ENCODE measurements at regions not wholly inside any gene's neighbourhood (a gene's known extent, or its start where the extent isn't known, plus 50 kb on each side); places are given as distances from the start of the nearest gene placed in this dataset.

DNA sequence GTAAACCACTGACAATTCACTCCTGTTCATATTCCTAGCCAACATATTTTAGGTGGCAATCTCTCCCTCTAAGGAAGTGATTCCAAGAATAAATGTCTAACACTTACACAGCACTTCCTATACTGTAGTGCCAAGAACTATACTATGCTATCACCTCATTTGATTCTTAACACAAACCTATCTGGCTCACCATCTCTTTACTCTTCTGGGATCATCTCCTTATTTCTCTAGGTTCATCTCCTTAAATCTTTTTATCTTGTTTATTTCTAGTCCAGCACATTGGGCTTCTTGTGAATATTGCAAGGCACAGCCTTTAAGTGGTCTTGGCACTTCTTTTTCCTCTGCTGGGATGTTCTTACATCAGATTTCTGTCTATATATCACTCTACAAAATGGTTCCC lies 366.3 kb downstream of the SLITRK6 start:
- no peak for ATAC-seq (ENCODE audit: insufficient read depth, low read depth)
- Histone ChIP-seq H3K9ac (ENCODE audit: low read depth, low read length) (no peak overlapping the region), H3K9me3 (ENCODE audit: insufficient read depth, low read length, severe bottlenecking) (peaks cover 14% of the 10 kb centered on the region), H3K4me2 (ENCODE audit: insufficient read depth, low read length) (no peak overlapping the region), H3K79me2 (ENCODE audit: insufficient read depth, low read length) (no peaks in the 10 kb centered on the region), H3K27ac (ENCODE audit: low read length) (no peak overlapping the region), H3K4me1 (ENCODE audit: insufficient read depth, low read length) (no peaks in the 10 kb centered on the region), H3K27me3 (ENCODE audit: insufficient read depth, low read length, poor library complexity) (no peaks in the 10 kb centered on the region), H2AFZ (ENCODE audit: low read depth, low read length) (no peak overlapping the region), H4K20me1 (ENCODE audit: insufficient read depth, low read length) (no peaks in the 10 kb centered on the region), H3K36me3 (ENCODE audit: insufficient read depth, low read length) (no peaks in the 10 kb centered on the region), H3K4me3 (ENCODE audit: low read depth in 1 of 2, low read length in 2 of 2) (no peak overlapping the region)
- TF ChIP-seq, protein P1, sequence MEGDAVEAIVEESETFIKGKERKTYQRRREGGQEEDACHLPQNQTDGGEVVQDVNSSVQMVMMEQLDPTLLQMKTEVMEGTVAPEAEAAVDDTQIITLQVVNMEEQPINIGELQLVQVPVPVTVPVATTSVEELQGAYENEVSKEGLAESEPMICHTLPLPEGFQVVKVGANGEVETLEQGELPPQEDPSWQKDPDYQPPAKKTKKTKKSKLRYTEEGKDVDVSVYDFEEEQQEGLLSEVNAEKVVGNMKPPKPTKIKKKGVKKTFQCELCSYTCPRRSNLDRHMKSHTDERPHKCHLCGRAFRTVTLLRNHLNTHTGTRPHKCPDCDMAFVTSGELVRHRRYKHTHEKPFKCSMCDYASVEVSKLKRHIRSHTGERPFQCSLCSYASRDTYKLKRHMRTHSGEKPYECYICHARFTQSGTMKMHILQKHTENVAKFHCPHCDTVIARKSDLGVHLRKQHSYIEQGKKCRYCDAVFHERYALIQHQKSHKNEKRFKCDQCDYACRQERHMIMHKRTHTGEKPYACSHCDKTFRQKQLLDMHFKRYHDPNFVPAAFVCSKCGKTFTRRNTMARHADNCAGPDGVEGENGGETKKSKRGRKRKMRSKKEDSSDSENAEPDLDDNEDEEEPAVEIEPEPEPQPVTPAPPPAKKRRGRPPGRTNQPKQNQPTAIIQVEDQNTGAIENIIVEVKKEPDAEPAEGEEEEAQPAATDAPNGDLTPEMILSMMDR (IDR thresholded peaks at IDR 0.05; ENCODE audit: borderline replicate concordance, extremely low read depth, low read length, poor library complexity, severe bottlenecking): no peak
- no peak for TF ChIP-seq EZH2 (IDR thresholded peaks at IDR 0.05; ENCODE audit: borderline replicate concordance, low read depth, low read length, severe bottlenecking)
- no peak for DNase-seq

DNA sequence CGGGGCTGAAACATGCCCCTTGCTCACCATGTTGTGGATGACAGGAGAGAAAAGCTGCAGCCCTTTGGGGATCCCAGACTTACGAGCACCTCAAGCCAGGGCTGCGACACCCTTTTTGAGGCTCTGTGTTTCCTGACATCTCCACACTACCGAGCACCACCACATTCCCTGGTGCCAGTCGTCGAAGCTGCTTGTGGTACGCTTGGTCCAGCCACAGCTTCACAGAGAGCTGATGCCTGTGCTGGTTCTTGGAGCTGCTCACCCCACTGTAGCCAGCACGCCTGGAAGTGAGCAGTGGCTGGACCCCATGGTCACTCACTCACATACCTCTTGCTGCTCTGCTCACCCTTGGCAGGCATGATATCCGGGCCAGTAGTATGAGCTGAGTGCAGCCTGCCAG lies 367.5 kb downstream of the SLITRK6 start:
- no peak overlapping the region for H3K27ac ChIP-seq (ENCODE audit: low read length)
- no peak overlapping the region for H3K4me2 ChIP-seq (ENCODE audit: insufficient read depth, low read length)
- H4K20me1 ChIP-seq (ENCODE audit: insufficient read depth, low read length): no peaks in the 10 kb centered on the region
- no peak overlapping the region for H3K9ac ChIP-seq (ENCODE audit: low read depth, low read length)
- DNase-seq (no peak), ATAC-seq (ENCODE audit: insufficient read depth, low read depth) (no peak)
- H3K36me3 ChIP-seq (ENCODE audit: insufficient read depth, low read length): no peaks in the 10 kb centered on the region
- no peak overlapping the region for H3K4me3 ChIP-seq (ENCODE audit: low read depth in 1 of 2, low read length in 2 of 2)
- no peak overlapping the region for H2AFZ ChIP-seq (ENCODE audit: low read depth, low read length)
- H3K27me3 ChIP-seq (ENCODE audit: insufficient read depth, low read length, poor library complexity): no peaks in the 10 kb centered on the region
- H3K4me1 ChIP-seq (ENCODE audit: insufficient read depth, low read length): no peaks in the 10 kb centered on the region
- peaks cover 14% of the 10 kb centered on the region for H3K9me3 ChIP-seq (ENCODE audit: insufficient read depth, low read length, severe bottlenecking)
- no peak for TF ChIP-seq EZH2 (IDR thresholded peaks at IDR 0.05; ENCODE audit: borderline replicate concordance, low read depth, low read length, severe bottlenecking)
- TF ChIP-seq, protein P1 (IDR thresholded peaks at IDR 0.05; ENCODE audit: borderline replicate concordance, extremely low read depth, low read length, poor library complexity, severe bottlenecking): no peak
- H3K79me2 ChIP-seq (ENCODE audit: insufficient read depth, low read length): no peaks in the 10 kb centered on the region

DNA sequence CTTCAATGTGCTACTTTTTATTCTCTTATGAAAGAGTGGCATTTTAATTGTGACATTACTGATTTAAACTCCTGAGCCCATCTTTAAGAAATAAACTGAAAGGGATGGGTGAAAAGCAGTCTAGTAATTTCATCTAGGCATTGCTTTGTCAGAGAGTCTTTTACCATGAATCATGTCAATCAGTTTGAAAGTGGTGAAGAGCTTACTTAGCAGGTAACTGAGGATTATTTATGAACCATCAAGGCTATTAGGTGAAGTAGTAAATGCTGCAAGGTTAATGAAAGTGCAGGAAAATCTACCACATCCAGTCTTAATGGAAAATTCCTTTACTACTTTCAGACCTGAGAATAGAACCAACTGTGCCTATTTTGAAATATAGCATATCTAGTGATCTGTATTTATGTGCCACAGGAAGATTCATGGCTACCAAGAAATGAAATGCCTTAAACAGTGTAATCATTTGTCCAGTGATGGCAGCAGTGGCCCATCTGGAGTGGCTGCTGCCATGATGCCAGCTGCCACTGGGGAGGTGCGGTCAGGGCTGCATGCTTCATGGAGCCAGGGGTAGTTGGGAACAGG lies 368.9 kb downstream of the SLITRK6 start:
- Histone ChIP-seq H3K9me3 (ENCODE audit: insufficient read depth, low read length, severe bottlenecking) (peaks cover 14% of the 10 kb centered on the region), H4K20me1 (ENCODE audit: insufficient read depth, low read length) (no peaks in the 10 kb centered on the region), H3K4me3 (ENCODE audit: low read depth in 1 of 2, low read length in 2 of 2) (no peak overlapping the region), H3K79me2 (ENCODE audit: insufficient read depth, low read length) (no peaks in the 10 kb centered on the region), H3K27ac (ENCODE audit: low read length) (no peak overlapping the region), H3K9ac (ENCODE audit: low read depth, low read length) (no peak overlapping the region), H3K4me1 (ENCODE audit: insufficient read depth, low read length) (no peaks in the 10 kb centered on the region), H3K4me2 (ENCODE audit: insufficient read depth, low read length) (no peak overlapping the region), H3K27me3 (ENCODE audit: insufficient read depth, low read length, poor library complexity) (no peaks in the 10 kb centered on the region), H2AFZ (ENCODE audit: low read depth, low read length) (no peak overlapping the region), H3K36me3 (ENCODE audit: insufficient read depth, low read length) (no peaks in the 10 kb centered on the region)
- TF ChIP-seq, protein P1 (IDR thresholded peaks at IDR 0.05; ENCODE audit: borderline replicate concordance, extremely low read depth, low read length, poor library complexity, severe bottlenecking): no peak
- TF ChIP-seq EZH2 (IDR thresholded peaks at IDR 0.05; ENCODE audit: borderline replicate concordance, low read depth, low read length, severe bottlenecking): no peak
- ATAC-seq (ENCODE audit: insufficient read depth, low read depth) (no peak), DNase-seq (no peak)

DNA sequence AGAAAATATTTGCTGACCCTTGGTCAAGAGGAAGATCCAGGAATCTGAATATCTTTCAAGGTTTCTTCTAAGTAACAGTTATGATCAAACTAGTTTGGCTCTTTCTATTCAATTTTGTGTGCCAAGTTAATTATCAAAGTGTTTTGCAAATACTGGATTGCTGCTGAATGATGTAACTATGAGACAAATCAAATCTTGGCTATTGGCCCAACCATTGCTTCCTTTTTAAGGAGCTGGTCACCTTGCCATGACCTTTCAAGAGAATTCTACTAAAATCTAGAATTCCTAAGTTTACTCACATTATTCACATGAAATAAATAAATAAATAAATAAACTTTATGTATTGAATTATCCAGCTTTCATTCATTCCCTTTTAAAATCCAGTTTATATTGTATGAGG lies 371.8 kb downstream of the SLITRK6 start:
- ATAC-seq (ENCODE audit: insufficient read depth, low read depth) (no peak), DNase-seq (no peak)
- Histone ChIP-seq H3K9me3 (ENCODE audit: insufficient read depth, low read length, severe bottlenecking) (peaks cover 14% of the 10 kb centered on the region), H3K4me2 (ENCODE audit: insufficient read depth, low read length) (no peak overlapping the region), H3K27ac (ENCODE audit: low read length) (no peak overlapping the region), H4K20me1 (ENCODE audit: insufficient read depth, low read length) (no peaks in the 10 kb centered on the region), H3K36me3 (ENCODE audit: insufficient read depth, low read length) (no peaks in the 10 kb centered on the region), H3K79me2 (ENCODE audit: insufficient read depth, low read length) (no peaks in the 10 kb centered on the region), H3K4me1 (ENCODE audit: insufficient read depth, low read length) (no peaks in the 10 kb centered on the region), H2AFZ (ENCODE audit: low read depth, low read length) (no peak overlapping the region), H3K27me3 (ENCODE audit: insufficient read depth, low read length, poor library complexity) (no peaks in the 10 kb centered on the region), H3K4me3 (ENCODE audit: low read depth in 1 of 2, low read length in 2 of 2) (no peak overlapping the region), H3K9ac (ENCODE audit: low read depth, low read length) (no peak overlapping the region)
- no peak for TF ChIP-seq EZH2 (IDR thresholded peaks at IDR 0.05; ENCODE audit: borderline replicate concordance, low read depth, low read length, severe bottlenecking)
- TF ChIP-seq, protein P1 (IDR thresholded peaks at IDR 0.05; ENCODE audit: borderline replicate concordance, extremely low read depth, low read length, poor library complexity, severe bottlenecking): no peak
